Glutamatergic neuron (in vitro differentiated cells): ENCODE measurements at regions not wholly inside any gene's neighbourhood (a gene's known extent, or its start where the extent isn't known, plus 50 kb on each side); places are given as distances from the start of the nearest gene placed in this dataset.

ENCODE experiments used
- DNase-seq: peaks from one replicate; pipeline ENCODE4 v3.0.0; 2022
- H3K27ac Mint-ChIP-seq: one replicate; pipeline ENCODE4 v1.8.0; 2020; ENCODE audit warnings: mild to moderate bottlenecking, mixed read lengths, inconsistent platforms; ENCODE audit not compliant: unreplicated experiment
- H3K27me3 Mint-ChIP-seq: one replicate; pipeline ENCODE4 v1.8.0; 2020; ENCODE audit warnings: mild to moderate bottlenecking, moderate library complexity, mixed read lengths, inconsistent platforms; ENCODE audit not compliant: unreplicated experiment
- H3K36me3 Mint-ChIP-seq: one replicate; pipeline ENCODE4 v1.8.0; 2020; ENCODE audit warnings: mild to moderate bottlenecking, mixed read lengths, inconsistent platforms; ENCODE audit not compliant: unreplicated experiment
- H3K4me1 Mint-ChIP-seq: one replicate; pipeline ENCODE4 v1.8.0; 2020; ENCODE audit warnings: mild to moderate bottlenecking, low read depth, mixed read lengths, inconsistent platforms; ENCODE audit not compliant: unreplicated experiment
- H3K4me3 Mint-ChIP-seq: one replicate; pipeline ENCODE4 v1.8.0; 2020; ENCODE audit warnings: mild to moderate bottlenecking, mixed read lengths, inconsistent platforms; ENCODE audit not compliant: unreplicated experiment
- H3K9me3 Mint-ChIP-seq: one replicate; pipeline ENCODE4 v1.8.0; 2020; ENCODE audit warnings: mild to moderate bottlenecking, moderate library complexity, mixed read lengths, inconsistent platforms; ENCODE audit not compliant: unreplicated experiment
- TF ChIP-seq, protein P1 (sequence below): fragments of 200-600 bp; sonication (generic); IDR thresholded peaks from one replicate; pipeline ENCODE4 v1.5.0; 2021; ENCODE audit not compliant: partially characterized antibody, unreplicated experiment

DNA sequence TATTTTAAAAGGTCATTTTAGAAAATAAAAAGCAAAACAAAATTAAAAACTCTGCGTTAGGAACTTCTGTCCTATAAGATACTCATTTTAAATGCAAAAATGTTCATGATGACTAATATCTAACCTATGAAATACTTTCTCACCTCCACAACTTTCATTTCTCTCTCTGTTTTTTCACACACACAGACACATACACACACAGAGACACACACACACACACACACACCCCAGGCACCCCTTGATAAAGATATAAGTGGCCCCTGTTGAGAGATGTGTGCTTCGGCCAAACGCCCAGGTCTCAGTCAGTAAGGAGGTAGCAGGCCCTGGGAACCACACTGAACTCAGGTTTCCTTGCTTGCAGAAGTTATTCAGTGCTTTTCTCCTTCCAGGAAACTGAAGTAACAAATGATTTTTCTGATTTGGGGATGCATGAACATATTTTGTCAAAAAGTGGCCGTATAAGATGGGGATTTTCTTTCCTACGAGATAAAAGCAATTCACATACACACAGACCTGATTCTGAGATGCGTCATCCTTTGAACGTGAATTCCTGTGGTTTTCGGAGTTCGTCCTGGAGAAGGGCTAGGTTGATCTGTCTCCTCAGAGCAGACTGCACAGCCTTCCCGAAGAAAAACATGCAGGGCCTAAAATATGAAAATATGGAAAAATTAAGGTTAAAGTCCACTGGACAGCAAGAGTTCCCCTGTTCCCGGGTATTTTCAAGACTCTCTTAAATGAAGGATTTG lies 306.8 kb upstream of the FOXQ1 start:
- TF ChIP-seq, protein P1, sequence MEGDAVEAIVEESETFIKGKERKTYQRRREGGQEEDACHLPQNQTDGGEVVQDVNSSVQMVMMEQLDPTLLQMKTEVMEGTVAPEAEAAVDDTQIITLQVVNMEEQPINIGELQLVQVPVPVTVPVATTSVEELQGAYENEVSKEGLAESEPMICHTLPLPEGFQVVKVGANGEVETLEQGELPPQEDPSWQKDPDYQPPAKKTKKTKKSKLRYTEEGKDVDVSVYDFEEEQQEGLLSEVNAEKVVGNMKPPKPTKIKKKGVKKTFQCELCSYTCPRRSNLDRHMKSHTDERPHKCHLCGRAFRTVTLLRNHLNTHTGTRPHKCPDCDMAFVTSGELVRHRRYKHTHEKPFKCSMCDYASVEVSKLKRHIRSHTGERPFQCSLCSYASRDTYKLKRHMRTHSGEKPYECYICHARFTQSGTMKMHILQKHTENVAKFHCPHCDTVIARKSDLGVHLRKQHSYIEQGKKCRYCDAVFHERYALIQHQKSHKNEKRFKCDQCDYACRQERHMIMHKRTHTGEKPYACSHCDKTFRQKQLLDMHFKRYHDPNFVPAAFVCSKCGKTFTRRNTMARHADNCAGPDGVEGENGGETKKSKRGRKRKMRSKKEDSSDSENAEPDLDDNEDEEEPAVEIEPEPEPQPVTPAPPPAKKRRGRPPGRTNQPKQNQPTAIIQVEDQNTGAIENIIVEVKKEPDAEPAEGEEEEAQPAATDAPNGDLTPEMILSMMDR = no peak
- no peaks in the 10 kb centered on the region for H3K4me1 Mint-ChIP-seq
- H3K9me3 Mint-ChIP-seq = peaks cover 1% of the 10 kb centered on the region
- H3K36me3 Mint-ChIP-seq = no peaks in the 10 kb centered on the region
- H3K27ac Mint-ChIP-seq = no peak overlapping the region
- no peak overlapping the region for H3K4me3 Mint-ChIP-seq
- DNase-seq = no peak
- H3K27me3 Mint-ChIP-seq = no peaks in the 10 kb centered on the region

DNA sequence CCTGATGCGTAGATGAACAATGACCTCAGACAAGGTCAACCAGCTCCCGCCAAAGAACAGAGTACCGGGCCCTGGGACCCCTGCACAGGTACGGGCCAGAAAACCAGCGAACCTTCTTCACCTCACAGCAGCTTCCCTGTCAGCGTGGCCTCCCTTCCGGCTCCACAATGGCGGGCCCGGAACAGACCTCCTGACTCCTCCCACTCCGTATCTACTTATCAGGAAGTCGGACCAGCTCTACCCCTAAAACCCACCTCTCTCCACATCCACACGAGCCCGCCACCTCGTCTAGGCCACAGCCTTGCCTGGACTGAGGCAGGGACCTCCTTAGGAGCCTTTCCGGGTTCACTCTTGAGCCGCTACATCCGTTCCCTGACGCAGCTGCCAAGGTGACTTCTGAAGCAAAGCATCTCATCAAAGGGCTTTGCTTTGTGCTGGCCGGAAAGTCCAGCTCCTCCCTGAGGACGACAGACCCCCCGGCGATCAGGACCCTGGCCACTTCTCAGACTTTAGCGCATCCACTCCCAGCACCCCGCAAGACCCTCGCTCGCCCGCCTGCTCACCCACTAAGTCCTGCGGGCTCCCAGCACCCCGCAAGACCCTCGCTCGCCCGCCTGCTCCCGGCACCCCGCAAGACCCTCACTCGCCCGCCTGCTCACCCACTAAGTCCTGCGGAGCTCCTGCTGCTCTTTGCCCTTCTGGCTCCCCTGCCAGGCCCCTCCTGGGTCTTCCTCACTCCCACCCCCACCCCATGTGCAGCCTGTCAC lies 308.3 kb upstream of the FOXQ1 start:
- no peaks in the 10 kb centered on the region for H3K4me1 Mint-ChIP-seq

DNA sequence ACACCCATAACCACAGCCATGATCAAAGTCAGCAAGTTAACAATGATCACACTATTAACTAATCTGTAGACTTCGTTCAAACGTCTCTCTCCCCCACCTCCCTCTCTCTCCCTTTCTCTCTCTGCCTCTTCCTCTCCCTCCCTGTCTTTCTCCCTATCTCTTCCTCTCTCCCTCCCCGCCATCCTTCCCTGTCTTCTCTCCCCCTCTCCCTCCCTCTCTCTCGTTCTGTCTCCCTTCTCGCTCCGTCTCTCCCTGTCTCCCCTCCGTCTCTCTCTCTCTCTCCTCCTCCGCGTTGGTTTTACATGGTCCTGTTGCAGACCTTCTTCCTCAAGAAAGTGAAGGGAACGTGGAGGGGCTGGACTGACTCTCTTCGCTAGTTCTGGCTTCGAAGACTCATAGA lies 308.9 kb upstream of the FOXQ1 start:
- no peak overlapping the region for H3K27ac Mint-ChIP-seq
- no peaks in the 10 kb centered on the region for H3K36me3 Mint-ChIP-seq
- no peaks in the 10 kb centered on the region for H3K27me3 Mint-ChIP-seq
- H3K4me1 Mint-ChIP-seq = no peaks in the 10 kb centered on the region
- H3K9me3 Mint-ChIP-seq = peaks cover 1% of the 10 kb centered on the region
- no peak overlapping the region for H3K4me3 Mint-ChIP-seq
- DNase-seq = no peak
- TF ChIP-seq, protein P1 = no peak

More for the DNA sequence above, 308.3 kb upstream of the FOXQ1 start:
- TF ChIP-seq, protein P1 = no peak
- no peaks in the 10 kb centered on the region for H3K27me3 Mint-ChIP-seq
- DNase-seq = no peak
- peaks cover 1% of the 10 kb centered on the region for H3K9me3 Mint-ChIP-seq
- no peaks in the 10 kb centered on the region for H3K36me3 Mint-ChIP-seq
- no peak overlapping the region for H3K4me3 Mint-ChIP-seq
- no peak overlapping the region for H3K27ac Mint-ChIP-seq

DNA sequence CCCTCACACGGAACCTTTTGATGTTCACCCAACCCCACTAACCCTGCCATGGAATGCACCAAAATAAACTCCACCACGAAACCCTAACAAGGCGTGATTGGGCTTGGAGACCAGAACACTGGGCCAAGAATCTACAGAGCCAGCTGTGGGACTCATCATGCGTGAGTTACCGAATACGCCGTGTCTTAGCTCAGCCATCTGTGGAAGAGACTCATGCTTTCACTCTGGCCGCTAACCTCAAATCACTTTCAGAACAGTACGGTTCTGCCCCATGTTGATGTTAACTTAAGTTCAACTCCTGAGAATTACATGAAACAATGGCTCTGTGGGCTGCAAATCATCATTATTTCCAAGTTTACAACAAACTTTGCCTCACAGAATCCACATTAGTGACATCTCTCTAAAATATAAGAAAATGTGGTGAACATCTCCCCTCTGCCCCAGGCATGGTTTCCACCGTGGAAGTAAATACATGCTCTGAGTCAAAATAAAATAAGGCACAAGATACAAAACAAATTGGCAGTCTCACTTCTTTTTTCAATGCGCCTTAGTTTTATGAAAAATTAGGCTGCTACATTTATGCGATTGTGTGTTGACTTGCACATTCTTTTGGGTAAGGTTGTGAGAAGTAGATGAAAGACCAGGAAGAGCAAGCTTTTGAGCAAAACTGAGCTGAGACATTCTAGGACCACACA lies 308.9 kb upstream of the EXOC2 start:
- DNase-seq = no peak
- Mint-ChIP-seq H3K36me3 (no peaks in the 10 kb centered on the region), H3K27ac (no peak overlapping the region), H3K4me1 (no peaks in the 10 kb centered on the region), H3K9me3 (peaks cover 1% of the 10 kb centered on the region), H3K4me3 (no peak overlapping the region), H3K27me3 (no peaks in the 10 kb centered on the region)
- TF ChIP-seq, protein P1 = no peak
